Stimulated activated naive CD4-positive, alpha-beta T cell treated with Interleukin-2 at 50 U/mL for 16 hours (primary cell): ENCODE measurements at regions not wholly inside any gene's neighbourhood (a gene's known extent, or its start where the extent isn't known, plus 50 kb on each side); places are given as distances from the start of the nearest gene placed in this dataset.

ENCODE experiments used
- DNase-seq: peaks from one replicate; lab custom pipeline; 2025; lab: John Stamatoyannopoulos, UW

DNA sequence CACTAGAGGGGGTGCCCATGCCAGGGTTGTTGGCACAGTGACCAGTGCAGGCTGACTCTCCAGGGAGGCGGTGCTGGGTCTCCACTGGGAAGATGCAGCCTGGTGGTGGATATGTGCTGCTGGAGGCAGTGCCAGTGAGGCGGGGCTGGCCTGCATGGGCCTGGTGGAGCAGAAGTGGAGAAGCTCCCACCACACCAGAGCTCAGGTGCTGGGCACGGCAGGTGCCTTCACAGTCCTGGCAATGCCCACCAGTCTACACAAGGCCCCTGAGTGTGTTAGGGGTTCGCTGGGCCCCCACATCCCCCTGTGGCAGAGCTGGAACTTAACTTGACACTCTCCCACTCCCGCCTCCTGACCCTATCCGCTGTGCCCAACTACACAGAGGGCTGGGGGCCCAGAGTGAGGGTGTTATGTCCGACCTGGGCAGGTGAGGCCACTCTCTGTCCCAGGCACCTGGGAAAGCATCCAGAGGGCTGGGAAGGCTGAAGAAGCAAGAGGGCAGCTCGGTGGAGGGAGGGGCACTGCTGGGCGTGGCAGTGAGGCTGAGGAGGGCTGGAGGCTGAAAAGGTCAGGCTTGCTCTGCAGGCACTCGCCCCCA is 102.4 kb upstream of the B3GAT1 start:
- no peak for DNase-seq

GRCh38 chr11:134513585-134514120 is 101.6 kb upstream of the B3GAT1 start:
- no peak for DNase-seq

DNA sequence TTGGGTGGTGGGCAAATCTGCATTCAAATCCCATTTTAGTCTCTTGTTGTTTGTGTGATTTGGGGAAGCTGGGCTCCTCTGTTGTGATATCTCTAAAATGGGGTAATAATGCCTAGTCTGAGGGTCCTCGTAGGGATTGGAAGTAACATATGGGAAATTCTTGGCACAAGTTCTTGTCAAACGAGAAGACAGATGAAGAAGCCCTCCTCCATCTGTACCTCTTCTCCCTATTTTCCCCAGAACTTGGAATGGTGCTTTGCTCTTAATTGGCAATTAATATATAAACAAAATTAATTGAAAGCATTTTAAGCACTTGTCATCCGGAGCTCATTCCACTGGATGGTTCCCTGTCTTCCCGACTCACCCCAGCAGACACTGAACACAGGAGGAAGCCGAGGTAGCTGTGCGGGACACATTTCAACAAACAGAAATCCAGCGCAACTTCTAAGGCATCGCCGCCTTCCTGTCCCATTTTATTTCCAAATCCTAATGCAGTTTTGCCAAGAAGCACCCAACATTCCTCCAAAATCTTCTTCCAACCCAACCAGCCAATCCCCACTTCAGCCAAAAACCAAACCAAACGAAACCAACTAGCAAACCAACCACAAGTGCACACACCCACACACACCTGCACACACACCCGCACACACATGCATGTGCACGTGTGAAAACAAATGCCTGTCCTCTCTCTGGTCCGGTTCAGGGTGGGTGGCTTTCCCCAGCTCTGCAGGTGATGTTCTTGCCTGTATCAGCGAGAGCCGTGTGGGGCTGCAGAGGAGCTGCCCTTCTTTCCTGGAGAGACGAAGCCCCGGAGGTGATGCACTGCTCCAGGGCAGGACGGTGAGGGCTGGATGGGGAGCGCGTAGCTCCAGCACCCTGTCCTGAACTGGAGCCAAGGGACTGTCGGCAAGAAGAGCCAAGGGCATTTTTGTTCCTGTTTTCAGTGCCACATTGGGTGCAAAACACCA is 100.8 kb upstream of the B3GAT1 start:
- DNase-seq, result no peak

DNA sequence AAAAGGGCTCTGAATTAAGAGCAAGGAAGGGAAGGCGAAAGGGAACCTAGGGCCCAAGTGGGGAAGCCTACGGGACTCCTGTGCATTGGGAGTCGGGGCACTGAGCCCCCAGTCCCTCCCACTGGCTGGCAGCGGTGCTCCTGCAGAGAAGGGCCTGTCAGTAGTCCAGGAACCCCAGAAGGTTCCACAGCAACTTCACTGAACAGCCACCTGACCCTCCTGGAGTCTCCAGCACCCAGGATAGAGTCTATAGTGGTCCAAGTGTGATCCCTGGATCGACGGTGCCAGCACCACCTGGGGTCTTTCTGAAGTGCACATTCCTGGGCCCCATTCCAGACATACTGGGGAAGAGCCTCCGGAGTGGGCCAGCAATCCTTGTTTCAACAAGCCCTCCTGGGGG is 100.0 kb upstream of the B3GAT1 start:
- no peak for DNase-seq

DNA sequence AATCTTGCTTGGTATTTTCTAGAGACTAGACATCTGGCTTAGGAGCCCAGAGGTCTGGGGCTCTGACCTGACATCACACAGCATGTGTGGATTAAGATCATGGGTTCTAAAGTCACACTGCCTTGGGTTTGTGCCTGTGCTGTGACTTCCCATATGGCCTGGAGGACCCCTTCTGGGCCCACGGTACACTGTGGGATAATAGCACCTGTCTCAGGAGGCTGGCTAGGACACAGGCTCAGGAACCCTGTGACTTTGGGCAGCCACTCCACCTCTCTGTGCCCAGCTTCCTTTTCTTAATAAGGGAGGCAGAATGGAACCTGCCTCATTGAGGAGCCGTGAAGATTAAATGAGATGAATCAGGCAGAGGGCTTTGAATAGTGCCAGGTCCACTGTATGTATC is 99.2 kb upstream of the B3GAT1 start:
- DNase-seq, result no peak

DNA sequence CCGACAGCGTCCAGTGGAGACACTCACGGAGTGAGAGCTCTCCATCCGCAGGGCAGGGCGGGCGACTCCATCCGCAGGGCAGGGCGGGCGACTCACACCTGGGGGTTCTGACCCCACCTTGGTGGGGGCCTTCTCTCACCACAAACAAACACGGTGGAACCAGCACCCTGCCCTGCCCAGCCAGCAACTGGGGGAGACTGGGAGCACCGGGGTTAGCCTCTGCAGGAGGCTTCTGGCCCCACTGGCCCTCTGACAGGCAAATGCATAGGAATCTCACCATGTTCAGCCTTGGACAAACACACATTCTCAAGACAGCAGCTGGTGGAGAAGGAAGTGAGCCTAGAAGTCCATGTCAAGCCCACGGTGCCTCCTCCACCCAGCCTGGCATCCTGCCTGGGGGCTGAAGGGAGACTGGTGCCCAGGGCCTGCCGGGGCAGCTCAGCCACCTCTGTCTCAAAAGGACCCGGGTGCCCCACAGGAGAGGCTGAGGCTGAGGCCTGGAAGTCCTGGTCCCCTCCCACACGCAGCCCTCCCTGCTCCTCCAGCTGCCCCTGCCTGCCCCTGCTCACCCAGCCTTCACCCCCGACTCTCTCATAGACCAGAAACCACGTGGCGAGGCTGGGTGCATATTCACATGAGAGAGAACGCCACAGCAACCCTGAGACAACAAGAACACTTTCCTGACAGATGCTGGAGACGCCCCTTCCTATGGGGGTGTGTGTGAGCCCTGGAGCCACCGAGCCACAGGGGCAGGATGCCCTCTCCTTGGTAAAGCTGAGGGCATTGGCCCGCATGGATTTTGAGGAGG is 98.4 kb upstream of the B3GAT1 start:
- no peak for DNase-seq

DNA sequence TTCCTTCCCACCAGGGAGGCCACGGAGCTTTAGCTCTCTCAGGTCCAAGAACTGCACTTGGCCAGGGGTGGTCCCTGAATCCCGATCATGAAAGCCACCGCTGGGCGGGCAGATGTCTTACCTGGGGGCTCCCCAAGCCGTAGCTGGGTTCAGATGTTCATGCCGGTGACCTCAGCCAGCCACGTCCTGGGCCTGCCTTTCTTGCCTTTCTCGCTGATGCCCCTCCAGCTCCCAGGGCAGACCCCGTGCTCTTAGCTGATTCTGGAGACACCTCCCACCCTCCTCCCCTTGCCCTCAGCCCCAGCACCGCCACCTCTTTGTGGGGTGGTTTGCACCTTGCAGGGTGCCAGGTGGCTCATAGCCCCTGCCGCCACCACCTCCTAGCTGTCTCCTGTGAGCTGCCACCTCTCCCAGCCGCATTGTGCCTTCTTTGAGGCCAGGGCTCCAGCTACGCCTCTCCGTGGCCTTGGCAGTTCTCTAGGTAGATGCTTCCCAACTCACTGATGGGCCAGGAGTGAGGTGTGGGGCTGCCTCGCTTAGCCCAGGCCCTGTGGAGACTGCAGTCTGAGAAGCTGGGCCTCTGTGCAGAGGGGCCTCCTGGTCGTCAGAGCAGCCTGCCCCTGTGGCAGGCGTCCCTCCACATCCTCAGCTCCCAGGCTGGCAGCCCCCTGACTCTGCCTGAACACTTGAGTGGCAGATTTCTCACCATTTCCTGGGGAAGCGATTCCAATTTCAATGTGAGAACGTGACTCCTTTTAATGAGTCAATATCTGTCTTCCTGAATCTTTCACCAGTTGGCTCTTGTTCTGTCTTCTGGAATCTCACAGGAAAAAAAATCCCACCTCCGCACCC is 97.6 kb upstream of the B3GAT1 start:
- DNase-seq, result no peak

DNA sequence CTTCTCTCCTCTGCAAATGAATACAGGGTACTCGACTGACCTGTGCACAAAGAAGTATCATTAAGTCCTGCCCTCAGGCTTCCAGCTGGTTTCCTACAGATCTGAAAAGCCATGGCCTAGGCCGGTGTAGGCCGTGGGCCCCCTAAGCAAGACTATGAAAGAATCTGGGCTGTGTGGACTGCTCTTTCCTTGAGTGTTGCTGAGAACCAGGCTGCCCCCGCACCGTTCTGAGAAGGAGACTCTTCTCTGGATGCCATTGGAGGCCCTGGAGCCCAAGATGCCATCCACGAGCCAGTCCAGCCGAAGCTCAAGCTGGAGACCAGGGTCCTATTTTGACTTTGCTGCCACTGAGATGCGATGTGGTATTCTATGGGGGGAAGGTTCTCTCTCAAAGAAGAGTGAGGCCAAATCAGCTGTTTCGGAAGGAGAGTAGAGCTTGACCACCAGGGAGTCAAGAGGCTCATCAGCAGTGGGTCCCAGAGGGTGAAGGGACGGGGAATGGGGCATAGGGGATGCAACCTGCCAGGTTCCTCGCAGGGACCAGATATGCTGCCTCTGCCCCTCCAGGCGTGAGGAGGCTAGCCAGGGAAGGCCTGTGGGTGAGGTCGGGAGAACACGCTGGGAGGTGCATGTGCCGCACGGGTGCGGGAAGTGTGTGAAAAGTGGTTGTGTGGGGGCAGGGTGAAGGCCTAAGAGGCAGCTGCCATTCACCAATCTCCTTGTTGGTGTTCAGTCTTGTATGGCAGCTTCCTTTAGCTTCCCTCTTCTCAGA is 96.4 kb upstream of the B3GAT1 start:
- no peak for DNase-seq

DNA sequence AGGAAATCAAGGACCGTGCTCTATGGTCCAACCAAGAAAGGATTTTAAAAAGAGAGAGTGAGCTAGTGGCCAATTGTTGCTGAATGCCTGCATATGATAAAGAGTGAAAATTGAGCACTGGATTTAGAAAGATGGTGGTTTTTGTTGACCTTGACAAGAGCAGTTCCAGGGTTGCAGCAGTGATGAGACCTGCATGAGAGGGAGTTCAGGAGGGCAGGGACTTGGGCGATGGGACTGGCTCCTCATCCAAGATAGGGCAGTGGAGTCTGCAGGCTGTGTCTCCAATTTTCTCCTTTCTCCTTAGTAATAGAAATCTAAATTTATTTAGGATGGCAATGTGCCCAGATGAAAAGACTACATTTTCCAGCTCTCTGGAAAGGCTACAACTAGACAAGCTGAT is 94.0 kb upstream of the B3GAT1 start:
- DNase-seq, result no peak

DNA sequence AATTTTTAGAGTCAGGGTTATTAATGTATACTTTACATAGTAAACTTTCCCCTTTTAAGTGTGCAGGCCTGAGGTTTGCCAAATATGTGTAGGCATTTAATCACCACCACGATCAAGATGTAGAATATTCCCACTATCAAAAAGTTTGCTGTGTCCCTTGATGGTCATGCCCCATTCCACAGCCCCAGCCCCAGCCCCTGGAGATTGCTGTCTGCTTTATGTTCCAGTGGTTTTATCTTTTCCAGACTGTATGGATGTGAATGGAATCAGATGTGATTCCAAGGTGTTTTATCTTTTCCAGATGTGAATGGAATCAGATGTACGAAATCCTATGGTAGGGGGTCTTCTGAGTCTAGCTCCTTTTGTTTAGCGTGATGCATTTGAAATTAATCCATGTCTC is 93.1 kb upstream of the B3GAT1 start:
- DNase-seq, result no peak

DNA sequence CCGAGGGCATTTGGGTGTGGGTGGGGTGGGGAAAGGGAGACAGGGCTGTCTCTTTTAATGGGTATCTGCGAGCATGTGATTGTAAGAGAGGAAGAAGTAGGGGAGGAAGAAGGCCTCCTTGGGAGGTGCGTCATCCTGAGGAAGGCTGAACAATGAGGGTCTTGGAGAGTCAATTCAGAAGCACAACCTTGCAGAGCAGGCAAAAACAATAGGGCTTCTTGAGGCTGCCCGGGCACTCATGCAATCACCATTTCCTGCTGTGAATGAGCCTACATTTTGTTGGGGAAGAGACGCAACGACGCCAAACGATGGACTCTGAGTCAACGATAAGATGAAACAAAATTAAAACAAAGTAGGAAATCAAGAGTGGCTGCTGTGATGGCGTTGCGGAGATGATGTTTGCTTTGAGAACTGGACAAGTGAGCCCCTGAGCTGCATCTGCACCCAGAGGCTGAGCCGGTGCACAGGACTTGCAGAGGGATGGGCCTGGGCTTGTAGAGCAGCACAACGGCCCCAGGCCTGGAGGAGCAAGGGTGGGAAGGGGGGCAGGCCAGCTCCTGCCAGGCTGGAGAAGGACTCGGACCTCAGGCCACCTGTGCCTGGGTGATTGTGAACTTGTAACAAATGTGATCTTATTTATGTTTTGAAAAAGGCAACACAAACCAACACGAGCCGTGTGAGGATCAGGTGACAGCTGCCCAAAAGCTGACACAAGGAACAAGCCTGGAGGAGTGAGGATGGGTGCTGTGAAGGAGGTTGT is 92.3 kb upstream of the B3GAT1 start:
- no peak for DNase-seq

DNA sequence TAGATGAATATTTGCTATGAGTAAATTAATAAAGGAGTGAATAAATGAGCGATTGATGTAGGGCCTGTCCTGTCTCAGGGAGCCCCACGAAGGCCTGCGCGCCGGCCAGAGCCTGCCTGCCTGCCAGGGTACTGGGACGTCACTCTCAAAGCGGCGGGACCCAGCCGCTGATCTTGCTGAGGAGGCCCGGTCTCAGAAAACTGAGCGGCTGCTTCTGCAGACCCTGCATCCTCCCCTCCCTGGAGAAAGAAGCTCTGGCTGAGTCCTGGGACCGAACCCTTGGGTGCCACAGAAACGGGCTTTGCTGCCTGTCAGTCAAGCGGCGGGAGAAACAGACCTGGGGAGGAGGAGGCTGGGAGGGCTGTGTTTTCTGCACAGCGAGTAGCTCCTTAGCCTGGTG is 91.6 kb upstream of the B3GAT1 start:
- DNase-seq, result no peak

DNA sequence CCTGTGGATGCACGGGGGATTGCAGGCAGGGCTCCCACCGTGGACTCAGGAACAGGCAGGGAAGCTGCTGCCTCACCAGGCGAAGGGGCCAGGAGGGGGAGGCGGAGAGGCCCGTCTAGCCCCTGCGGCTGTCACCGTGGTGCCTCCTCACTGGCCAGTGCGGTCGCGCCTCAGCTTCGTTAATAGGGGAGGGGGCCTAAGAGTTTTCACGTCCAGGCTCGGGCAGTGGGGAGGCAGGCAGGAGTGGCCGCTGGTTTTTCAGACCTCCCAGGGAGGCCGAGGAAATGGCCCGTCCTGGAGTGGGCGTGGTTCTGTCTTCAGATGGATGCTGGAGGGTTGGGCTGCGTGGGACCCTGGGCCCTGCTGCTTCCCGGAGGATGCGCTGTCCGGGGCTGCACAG is 91.1 kb upstream of the B3GAT1 start:
- DNase-seq, result no peak

DNA sequence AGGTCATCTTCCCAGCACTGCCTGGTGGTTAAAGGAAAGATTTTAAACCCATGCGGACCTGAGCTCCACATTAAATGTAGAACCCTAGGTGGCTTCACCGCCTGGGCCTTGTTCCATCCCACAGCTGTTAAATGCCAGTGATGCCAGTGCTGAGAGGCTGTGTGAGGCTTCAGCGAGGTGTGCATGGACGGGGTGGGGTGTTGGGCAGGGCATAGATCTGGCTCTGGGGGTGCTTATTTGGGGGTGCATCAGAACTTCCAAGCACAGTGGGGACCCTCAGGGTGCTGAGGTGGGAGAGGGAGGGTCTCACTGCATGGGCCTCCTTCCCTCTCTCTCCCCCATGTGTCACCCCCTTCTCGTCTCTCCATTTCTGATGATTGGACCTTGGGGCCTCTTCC is 90.1 kb upstream of the B3GAT1 start:
- no peak for DNase-seq

GRCh38 chr11:134501406-134502152 is 89.5 kb upstream of the B3GAT1 start:
- DNase-seq, result no peak

DNA sequence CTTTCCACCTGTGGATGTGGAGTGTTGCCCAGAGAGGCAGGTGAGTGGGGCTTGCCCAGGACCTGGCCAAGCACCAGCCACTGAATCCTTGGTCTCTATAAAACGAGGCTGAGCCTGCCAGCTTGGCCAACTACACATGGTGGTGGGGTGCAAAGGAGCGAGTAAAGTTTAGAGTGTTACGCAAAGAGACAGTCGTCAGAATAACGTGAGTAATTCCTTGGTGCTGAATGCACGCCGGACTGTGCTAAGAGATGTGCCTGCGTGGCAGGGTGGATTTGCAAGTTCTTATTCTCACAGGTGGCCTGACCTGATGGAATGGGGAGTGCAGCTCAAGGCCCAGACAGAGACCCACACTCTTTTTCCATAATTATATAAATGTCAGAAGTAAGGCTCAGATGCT is 88.6 kb upstream of the B3GAT1 start:
- DNase-seq, result no peak

GRCh38 chr11:134499990-134500389 is 87.9 kb upstream of the B3GAT1 start:
- DNase-seq, result no peak

DNA sequence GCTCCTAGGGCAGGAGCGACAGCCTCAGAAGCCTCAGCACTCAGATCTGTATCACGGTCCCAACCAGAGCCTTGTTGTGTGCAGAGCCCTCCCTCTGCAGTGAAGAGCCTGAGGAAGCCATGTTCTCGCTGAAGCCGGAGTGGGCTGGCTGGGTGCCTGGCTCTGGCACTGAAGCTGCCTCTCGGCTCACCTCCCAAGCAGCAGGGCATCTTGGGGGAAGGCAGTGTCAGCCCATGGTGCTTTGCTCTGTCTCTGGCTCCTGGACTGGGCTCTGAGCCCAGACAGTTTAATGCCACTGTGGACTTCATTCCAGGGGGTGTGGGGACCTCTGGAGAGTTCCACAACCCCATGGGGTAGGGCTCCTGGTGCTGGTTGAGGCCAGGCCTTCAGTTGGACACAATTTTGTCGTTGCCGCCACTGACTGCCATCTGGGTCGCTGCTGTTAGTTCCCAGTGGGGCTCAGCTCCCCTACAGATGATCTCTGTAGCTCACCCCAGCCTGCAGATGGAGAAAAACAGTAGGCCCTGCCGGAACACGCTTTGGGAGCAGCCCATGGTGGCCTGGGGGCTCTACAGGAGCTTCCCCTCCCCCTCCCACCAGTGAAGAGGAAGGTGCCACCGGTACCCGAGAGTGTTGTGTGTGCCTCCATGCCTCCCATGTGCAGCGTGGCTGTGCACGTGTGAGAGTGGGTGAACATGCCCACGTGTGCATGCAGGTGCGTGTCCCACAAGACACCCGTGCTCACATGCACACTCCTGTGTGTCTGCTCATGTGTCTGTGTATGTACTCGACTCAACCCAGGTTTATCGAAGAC is 86.5 kb upstream of the B3GAT1 start:
- no peak for DNase-seq
